H1 (cell line): ENCODE measurements at regions not wholly inside any gene's neighbourhood (a gene's known extent, or its start where the extent isn't known, plus 50 kb on each side); places are given as distances from the start of the nearest gene placed in this dataset.

Source experiments
- CTCF ChIA-PET: fragments of 300-600 bp; sonication (Branson Sonifier 250); formaldehyde crosslinking; loops from one replicate; lab custom pipeline; 2021; ENCODE audit not compliant: partially characterized antibody; lab: Charles Lee
- POLR2A ChIA-PET: fragments of 300-600 bp; sonication (Branson Sonifier 250); formaldehyde crosslinking; loops from one replicate; lab custom pipeline; 2021; ENCODE audit warnings: inconsistent platforms; ENCODE audit not compliant: partially characterized antibody; lab: Charles Lee
- DNase-seq, 2 experiments: peaks; one replicate each; pipeline versions ENCODE4 v3.0.0 to v3.0.0-alpha.2; 2010 to 2022; ENCODE audit warnings: low spot score in 2 of 2, low read depth in 1 of 2, mixed read lengths in 1 of 2
- FAIRE-seq: peaks from 2 replicates; lab custom pipeline; 2011; peaks lifted over from hg19 to GRCh38; lab: Jason Lieb, UNC
- H2AFZ ChIP-seq: 2 replicates; pipeline ENCODE4 v1.8.1; 2012; ENCODE audit warnings: low read length, inconsistent platforms
- H2AK5ac ChIP-seq: 2 replicates; pipeline ENCODE4 v1.6.1; 2013; ENCODE audit warnings: low read depth, low read length
- H2BK120ac ChIP-seq: replicated peaks from 2 replicates; pipeline ENCODE3; 2013; ENCODE audit warnings: low read depth, low read length, inconsistent platforms
- H2BK12ac ChIP-seq: 2 replicates; pipeline ENCODE4 v1.6.1; 2013; ENCODE audit warnings: low read depth, low read length
- H2BK15ac ChIP-seq: 2 replicates; pipeline ENCODE4 v1.6.1; 2013; ENCODE audit warnings: low read length
- H2BK20ac ChIP-seq: 2 replicates; pipeline ENCODE4 v1.6.1; 2013; ENCODE audit warnings: low read length
- H2BK5ac ChIP-seq: 2 replicates; pipeline ENCODE4 v1.6.1; 2013; ENCODE audit warnings: low read depth, low read length
- H3K14ac ChIP-seq: 2 replicates; pipeline ENCODE4 v1.6.1; 2013; ENCODE audit warnings: inconsistent platforms; ENCODE audit not compliant: insufficient read length
- H3K18ac ChIP-seq: 2 replicates; pipeline ENCODE4 v1.6.1; 2013; ENCODE audit warnings: low read length; ENCODE audit errors: extremely low read depth
- H3K23ac ChIP-seq: 2 replicates; pipeline ENCODE4 v1.6.1; 2013; ENCODE audit warnings: inconsistent platforms; ENCODE audit not compliant: insufficient read length
- H3K23me2 ChIP-seq: 2 replicates; pipeline ENCODE4 v1.6.1; 2013; ENCODE audit warnings: low read depth, low read length
- H3K27ac ChIP-seq: 2 replicates; pipeline ENCODE4 v1.6.1; 2011; ENCODE audit warnings: low read depth, low read length, inconsistent platforms
- H3K27me3 ChIP-seq, 4 experiments: replicated peaks in 1 of 4; 1 replicate in 1 of 4; 2 replicates in 3 of 4; pipeline versions ENCODE4 v1.6.1 to v1.8.1; 2011 to 2013; ENCODE audit warnings: low read length in 3 of 4, mild to moderate bottlenecking in 3 of 4, inconsistent platforms in 2 of 4, mixed read lengths in 2 of 4, moderate library complexity in 1 of 4; ENCODE audit not compliant: control insufficient read depth in 3 of 4, insufficient read depth in 3 of 4; ENCODE audit errors: extremely low read depth in 1 of 4
- H3K36me3 ChIP-seq, 4 experiments: 2 replicates each; pipeline versions ENCODE4 v1.6.1 to v1.8.1; 2011 to 2013; ENCODE audit warnings: mild to moderate bottlenecking in 4 of 4, low read length in 3 of 4, moderate library complexity in 2 of 4, control low read depth in 1 of 4, inconsistent platforms in 1 of 4; ENCODE audit not compliant: insufficient read depth in 4 of 4, control insufficient read depth in 2 of 4
- H3K4ac ChIP-seq: replicated peaks from 2 replicates; pipeline ENCODE3; 2013; ENCODE audit warnings: low read length, low read depth, mixed read lengths, inconsistent platforms; ENCODE audit not compliant: insufficient read length
- H3K4me1 ChIP-seq, 4 experiments: replicated peaks in 1 of 4; 1 replicate in 1 of 4; 2 replicates in 3 of 4; pipeline versions ENCODE4 v1.6.1 to v1.8.1; 2011 to 2013; ENCODE audit warnings: low read length in 3 of 4, inconsistent platforms in 2 of 4, mixed read lengths in 1 of 4; ENCODE audit not compliant: insufficient read depth in 4 of 4, control insufficient read depth in 3 of 4
- H3K4me2 ChIP-seq, 2 experiments: 2 replicates each; pipeline versions ENCODE4 v1.6.1 to v1.8.1; 2011 to 2013; ENCODE audit warnings: low read depth in 2 of 2, low read length in 2 of 2, control low read depth in 1 of 2, inconsistent platforms in 1 of 2, mild to moderate bottlenecking in 1 of 2; ENCODE audit not compliant: insufficient read depth in 1 of 2
- H3K4me3 ChIP-seq, 4 experiments: fragments of 200-600, 300-600 bp in 1 of 4; sonication (generic), shearing (Covaris generic), sonication (Bioruptor Twin) in 1 of 4; 2 replicates each; pipeline versions ENCODE4 v1.5.1 to v1.8.1; 2011 to 2016; ENCODE audit warnings: low read length in 4 of 4, low read depth in 3 of 4, control low read depth in 2 of 4, inconsistent platforms in 2 of 4, mild to moderate bottlenecking in 2 of 4, mixed read lengths in 1 of 4, moderate library complexity in 1 of 4; ENCODE audit not compliant: insufficient read depth in 2 of 4; ENCODE audit errors: extremely low read depth in 1 of 4
- H3K56ac ChIP-seq: replicated peaks from 2 replicates; pipeline ENCODE3; 2013; ENCODE audit warnings: low read depth, mild to moderate bottlenecking, mixed read lengths, low read length, inconsistent platforms; ENCODE audit not compliant: insufficient read length
- H3K79me1 ChIP-seq: 2 replicates; pipeline ENCODE4 v1.6.1; 2013; ENCODE audit warnings: low read depth, low read length, control low read depth
- H3K79me2 ChIP-seq, 2 experiments: 2 replicates each; pipeline versions ENCODE4 v1.6.1 to v1.8.1; 2012 to 2013; ENCODE audit warnings: low read length in 2 of 2, mild to moderate bottlenecking in 2 of 2, inconsistent platforms in 1 of 2; ENCODE audit not compliant: insufficient read depth in 2 of 2, control insufficient read depth in 1 of 2
- H3K9ac ChIP-seq, 4 experiments: replicated peaks in 1 of 4; 1 replicate in 1 of 4; 2 replicates in 3 of 4; pipeline versions ENCODE4 v1.6.1 to v1.8.1; 2011 to 2013; ENCODE audit warnings: low read depth in 3 of 4, low read length in 3 of 4, control low read depth in 2 of 4, mild to moderate bottlenecking in 2 of 4, moderate library complexity in 2 of 4, inconsistent platforms in 1 of 4; ENCODE audit errors: extremely low read depth in 1 of 4
- H3K9me3 ChIP-seq, 2 experiments: 2 replicates each; pipeline versions ENCODE4 v1.6.1 to v1.8.1; 2012 to 2013; ENCODE audit warnings: mild to moderate bottlenecking in 2 of 2, moderate library complexity in 2 of 2, control low read depth in 1 of 2, inconsistent platforms in 1 of 2, low read depth in 1 of 2, low read length in 1 of 2, mixed read lengths in 1 of 2; ENCODE audit not compliant: insufficient read depth in 2 of 2
- H4K20me1 ChIP-seq, 2 experiments: replicated peaks in 1 of 2; 2 replicates each; pipeline versions ENCODE3 to v1.8.1; 2011 to 2013; ENCODE audit warnings: inconsistent platforms in 2 of 2, low read length in 2 of 2, mild to moderate bottlenecking in 1 of 2; ENCODE audit not compliant: insufficient read depth in 2 of 2, control insufficient read depth in 1 of 2
- H4K5ac ChIP-seq: 2 replicates; pipeline ENCODE4 v1.6.1; 2013; ENCODE audit warnings: low read length, low read depth, mixed read lengths, inconsistent platforms; ENCODE audit not compliant: insufficient read length
- H4K8ac ChIP-seq: 2 replicates; pipeline ENCODE4 v1.8.0; 2013; ENCODE audit warnings: mild to moderate bottlenecking, moderate library complexity, low read length, inconsistent platforms; ENCODE audit not compliant: insufficient read depth; ENCODE audit errors: extremely low read depth
- H4K91ac ChIP-seq: replicated peaks from 2 replicates; pipeline ENCODE3; 2013; ENCODE audit warnings: low read length, mixed read lengths, inconsistent platforms; ENCODE audit not compliant: insufficient read length
- ATF2 ChIP-seq: IDR thresholded peaks from 2 replicates; pipeline ENCODE4 v1.6.1; 2012; ENCODE audit warnings: low read length, inconsistent platforms
- BACH1 ChIP-seq: IDR thresholded peaks from 2 replicates; pipeline ENCODE4 v1.6.1; 2012; ENCODE audit warnings: low read length, improper control_type of control experiment
- CBX8 ChIP-seq: fragments of 300-800, 300-1000 bp; sonication (generic); IDR thresholded peaks from 2 replicates; pipeline ENCODE4 v1.7.1; 2016; ENCODE audit warnings: low read depth, low read length, borderline replicate concordance
- MAFK ChIP-seq: IDR thresholded peaks from 2 replicates; pipeline ENCODE4 v1.6.1; 2012; ENCODE audit warnings: low read depth, mild to moderate bottlenecking, improper control_type of control experiment, low read length
- MAX ChIP-seq: IDR thresholded peaks from 2 replicates; pipeline ENCODE4 v1.6.1; 2012; ENCODE audit warnings: inconsistent platforms
- WGBS, 2 experiments: shearing (Covaris generic) in 1 of 2; methylation state at CpG; one replicate each; pipeline versions ENCODE4 v1.1.6 to v1.1.7; 2013 to 2015; ENCODE audit warnings: low lambda C conversion rate in 2 of 2, mixed read lengths in 2 of 2, inconsistent platforms in 1 of 2, low coverage in 1 of 2, missing lambda C conversion rate in 1 of 2; ENCODE audit not compliant: insufficient replicate concordance in 2 of 2, insufficient coverage in 1 of 2, insufficient read length in 1 of 2; ENCODE audit errors: extremely low coverage in 1 of 2, missing lambda C conversion rate in 1 of 2; 5-methylcytosine and 5-hydroxymethylcytosine counted together

GRCh38 chr3:184643442-184643841 lies 68.4 kb downstream of the MAGEF1 start:
- Histone ChIP-seq H2AFZ (no peak overlapping the region), H3K79me2 (no peaks in the 10 kb centered on the region), H3K79me1 (no peaks in the 10 kb centered on the region), H2AK5ac (no peak overlapping the region), H4K5ac (no peak overlapping the region), H3K14ac (no peak overlapping the region), H3K27ac (no peak overlapping the region), H3K56ac (no peak overlapping the region), H3K27me3 (no peaks in the 10 kb centered on the region), H4K20me1 (no peaks in the 10 kb centered on the region), H3K4me1 (peaks cover 0 to 6% (median 5%) of the 10 kb centered on the region in 4 experiments; a peak in 4 of 7 replicates), H3K4me2 (no peak overlapping the region), H4K91ac (no peak overlapping the region), H3K9me3 (no peaks in the 10 kb centered on the region), H2BK20ac (no peak overlapping the region), H4K8ac (no peak overlapping the region), H3K4ac (no peak overlapping the region), H2BK12ac (0 out of 2 replicates have a peak overlapping the region, but pooled peaks have one; percentile 75), H2BK120ac (no peak overlapping the region), H3K9ac (no peak overlapping the region; a peak in 1 of 7 replicates), H2BK5ac (no peak overlapping the region), H3K4me3 (no peak overlapping the region), H3K23me2 (peaks cover 1% of the 10 kb centered on the region; the same call in 1 of the 2 replicates), H3K23ac (no peak overlapping the region), H2BK15ac (no peak overlapping the region), H3K18ac (no peak overlapping the region; the same call in 1 of the 2 replicates), H3K36me3 (no peaks in the 10 kb centered on the region)
- ChIA-PET CTCF (interaction anchor here (2.6 kb wide), 1 partner anchor 82 kb away, joined by 6 read pairs; the partner anchor contains the start of gene EPHB3), POLR2A (interaction anchor here (0.8 kb wide), 1 partner anchor 10 kb away, joined by 3 read pairs; no protein-coding TSS in a partner anchor)
- WGBS, 2 experiments, result 89% methylated on average over 6 of the region's 6 CpGs; no CpG with 5 or more reads in 1 of the 2 experiments
- no peak for FAIRE-seq
- no peak for DNase-seq
- TF ChIP-seq MAX, result 0 out of 2 replicates have a peak, but pooled peaks have one; percentile 31
- TF ChIP-seq CBX8, result no peak
- no peak for TF ChIP-seq ATF2
- peak; percentile 47; the same call in 1 of the 2 replicates for TF ChIP-seq BACH1
- TF ChIP-seq MAFK, result peak; percentile 27; the same call in 1 of the 2 replicates
